HepG2 (cell line): ENCODE measurements at regions not wholly inside any gene's neighbourhood (a gene's known extent, or its start where the extent isn't known, plus 50 kb on each side); places are given as distances from the start of the nearest gene placed in this dataset.

Source experiments
- ATAC-seq: fragments of 200-7000 bp; cut with Tn5 transposase; 3 replicates; pipeline ENCODE4 v1.9.1; 2020; ENCODE audit warnings: mild to moderate bottlenecking, moderate library complexity
- BruUV-seq: library from RNA; stranded (reverse); fragments of 400-500 nt; replicated peaks from 2 replicates; lab custom pipeline; 2021; lab: Mats Ljungman, UMichigan
- CTCF ChIA-PET: fragments of 300-600 bp; formaldehyde crosslinking; extraction: SDS; loops from one replicate; lab custom pipeline; 2021; ENCODE audit warnings: low total read pairs, inconsistent platforms, low intra/inter-chr PET ratio; lab: Yijun Ruan, JAX
- POLR2A ChIA-PET: fragments of 350-600 bp; sonication (Branson Sonifier 250); formaldehyde crosslinking; loops from one replicate; lab custom pipeline; 2020; ENCODE audit warnings: antibody characterized with exemption, inconsistent platforms; lab: Yijun Ruan, JAX
- DNase-seq: peaks from one replicate; pipeline ENCODE4 v3.0.0-alpha.2; 2015; ENCODE audit warnings: low spot score
- FAIRE-seq: peaks from 3 replicates; lab custom pipeline; 2011; peaks lifted over from hg19 to GRCh38; lab: Jason Lieb, UNC
- H2AFZ ChIP-seq: one replicate; pipeline ENCODE4 v1.6.1; 2011; ENCODE audit warnings: low read length, inconsistent platforms
- H3K27ac ChIP-seq: fragments of 300-600 bp; 3 replicates; pipeline ENCODE4 v1.8.0; 2011; ENCODE audit warnings: mixed run types, mild to moderate bottlenecking, mixed read lengths, low read length, inconsistent platforms; ENCODE audit not compliant: insufficient read depth; ENCODE audit errors: extremely low read length
- H3K27me3 ChIP-seq, 2 experiments: fragments of 200-600 bp in 1 of 2; 2 replicates in 1 of 2; 3 replicates in 1 of 2; pipeline versions ENCODE4 v1.6.0 to v1.8.0; 2011; ENCODE audit warnings: low read length in 2 of 2, mild to moderate bottlenecking in 2 of 2, moderate library complexity in 2 of 2, inconsistent platforms in 1 of 2; ENCODE audit not compliant: insufficient read depth in 2 of 2, control insufficient read depth in 1 of 2
- H3K36me3 ChIP-seq, 2 experiments: fragments of 200-600 bp in 1 of 2; replicated peaks in 1 of 2; 2 replicates in 1 of 2; 3 replicates in 1 of 2; pipeline versions ENCODE4 v1.5.1 to v1.8.0; 2011; ENCODE audit warnings: low read length in 2 of 2, inconsistent platforms in 1 of 2; ENCODE audit not compliant: insufficient read depth in 2 of 2, control insufficient read depth in 1 of 2
- H3K4me1 ChIP-seq: 2 replicates; pipeline ENCODE4 v1.5.1; 2012; ENCODE audit warnings: low read length, inconsistent platforms; ENCODE audit not compliant: insufficient read depth
- H3K4me2 ChIP-seq: 2 replicates; pipeline ENCODE4 v1.6.0; 2011; ENCODE audit warnings: low read depth, low read length, inconsistent platforms
- H3K4me3 ChIP-seq, 3 experiments: fragments of 200-600 bp in 1 of 3; sonication (generic), shearing (Covaris generic) in 1 of 3; replicated peaks in 1 of 3; 2 replicates each; pipeline ENCODE4 v1.5.1; 2011 to 2016; ENCODE audit warnings: low read length in 3 of 3, inconsistent platforms in 2 of 3, low read depth in 2 of 3, mild to moderate bottlenecking in 2 of 3, control low read depth in 1 of 3, mixed read lengths in 1 of 3; ENCODE audit not compliant: insufficient read depth in 1 of 3
- H3K79me2 ChIP-seq: one replicate; pipeline ENCODE4 v1.6.1; 2011; ENCODE audit warnings: low read length, inconsistent platforms; ENCODE audit not compliant: insufficient read depth
- H3K9ac ChIP-seq: 2 replicates; pipeline ENCODE4 v1.6.0; 2011; ENCODE audit warnings: mild to moderate bottlenecking, low read depth, low read length, inconsistent platforms; ENCODE audit not compliant: insufficient read depth
- H3K9me3 ChIP-seq: 2 replicates; pipeline ENCODE4 v1.5.1; 2012; ENCODE audit warnings: mild to moderate bottlenecking, low read length
- H4K20me1 ChIP-seq: 2 replicates; pipeline ENCODE4 v1.6.0; 2011; ENCODE audit warnings: inconsistent platforms, mild to moderate bottlenecking, low read length, moderate library complexity; ENCODE audit not compliant: insufficient read depth
- ADNP ChIP-seq: sonication (generic); formaldehyde crosslinking; IDR thresholded peaks from 2 replicates; pipeline ENCODE4 v1.4.0; 2020; ENCODE audit warnings: missing genetic modification reagents
- FLYWCH1 ChIP-seq: sonication (generic); formaldehyde crosslinking; IDR thresholded peaks from 2 replicates; pipeline ENCODE4 v1.8.1; 2023; ENCODE audit warnings: mild to moderate bottlenecking, missing genetic modification reagents
- KAT7 ChIP-seq: IDR thresholded peaks from 2 replicates; pipeline ENCODE4 v1.6.1; 2018; ENCODE audit warnings: borderline replicate concordance, missing compliant biosample characterization
- MED8 ChIP-seq: sonication (generic); formaldehyde crosslinking; IDR thresholded peaks from 2 replicates; pipeline ENCODE4 v1.8.1; 2023; ENCODE audit warnings: mild to moderate bottlenecking, missing genetic modification reagents; ENCODE audit not compliant: insufficient replicate concordance
- PRMT3 ChIP-seq: sonication (generic); formaldehyde crosslinking; IDR thresholded peaks from 2 replicates; pipeline ENCODE4 v1.8.1; 2022; ENCODE audit warnings: low read depth, mild to moderate bottlenecking, moderate library complexity, missing genetic modification reagents, borderline replicate concordance
- RAD21 ChIP-seq: fragments of 450-650 bp; formaldehyde crosslinking; IDR thresholded peaks from 2 replicates; pipeline ENCODE4 v1.5.0; 2020; ENCODE audit warnings: mild to moderate bottlenecking
- SIN3A ChIP-seq: IDR thresholded peaks from 2 replicates; pipeline ENCODE4 v1.6.1; 2011; ENCODE audit warnings: low read depth, mild to moderate bottlenecking, control low read depth, low read length, borderline replicate concordance
- SP4 ChIP-seq: sonication (generic); formaldehyde crosslinking; IDR thresholded peaks from 2 replicates; pipeline ENCODE4 v1.8.1; 2023; ENCODE audit warnings: mild to moderate bottlenecking, missing genetic modification reagents
- TAF15 ChIP-seq: fragments of 200-400 bp; formaldehyde crosslinking; IDR thresholded peaks from one replicate; pipeline ENCODE4 v1.6.1; 2018; ENCODE audit warnings: mild to moderate bottlenecking, low read depth, low read length; ENCODE audit not compliant: poor library complexity, severe bottlenecking
- WGBS: methylation state at CpG from one replicate; pipeline ENCODE4 v1.1.6; 2017; ENCODE audit warnings: low lambda C conversion rate; 5-methylcytosine and 5-hydroxymethylcytosine counted together
- in situ Hi-C: cut with HindIII; loops from 2 replicates; pipeline ENCODE4 v1.10.0; 2017; ENCODE audit warnings: low pct_unique_long_range_greater_than_20kb; ENCODE audit not compliant: extremely low pct_ligation_motif_present
- intact Hi-C: fragments of 100-400 bp; cut with micrococcal nuclease; formaldehyde crosslinking; loops from one replicate; pipeline ENCODE4 v1.10.0; 2022; ENCODE audit not compliant: unreplicated experiment
- TF ChIP-seq, protein P1 (sequence below): sonication (generic); formaldehyde crosslinking; IDR thresholded peaks from 2 replicates; pipeline ENCODE4 v1.4.0; 2020; ENCODE audit warnings: missing genetic modification reagents
- TF ChIP-seq, protein P2 (sequence below): sonication (generic); formaldehyde crosslinking; IDR thresholded peaks from 2 replicates; pipeline ENCODE4 v1.5.0; 2020; ENCODE audit warnings: mild to moderate bottlenecking, missing genetic modification reagents, borderline replicate concordance
- TF ChIP-seq, protein P3 (sequence below): IDR thresholded peaks from 2 replicates; pipeline ENCODE4 v1.6.1; 2016; ENCODE audit warnings: missing compliant biosample characterization, missing genetic modification reagents, borderline replicate concordance

DNA sequence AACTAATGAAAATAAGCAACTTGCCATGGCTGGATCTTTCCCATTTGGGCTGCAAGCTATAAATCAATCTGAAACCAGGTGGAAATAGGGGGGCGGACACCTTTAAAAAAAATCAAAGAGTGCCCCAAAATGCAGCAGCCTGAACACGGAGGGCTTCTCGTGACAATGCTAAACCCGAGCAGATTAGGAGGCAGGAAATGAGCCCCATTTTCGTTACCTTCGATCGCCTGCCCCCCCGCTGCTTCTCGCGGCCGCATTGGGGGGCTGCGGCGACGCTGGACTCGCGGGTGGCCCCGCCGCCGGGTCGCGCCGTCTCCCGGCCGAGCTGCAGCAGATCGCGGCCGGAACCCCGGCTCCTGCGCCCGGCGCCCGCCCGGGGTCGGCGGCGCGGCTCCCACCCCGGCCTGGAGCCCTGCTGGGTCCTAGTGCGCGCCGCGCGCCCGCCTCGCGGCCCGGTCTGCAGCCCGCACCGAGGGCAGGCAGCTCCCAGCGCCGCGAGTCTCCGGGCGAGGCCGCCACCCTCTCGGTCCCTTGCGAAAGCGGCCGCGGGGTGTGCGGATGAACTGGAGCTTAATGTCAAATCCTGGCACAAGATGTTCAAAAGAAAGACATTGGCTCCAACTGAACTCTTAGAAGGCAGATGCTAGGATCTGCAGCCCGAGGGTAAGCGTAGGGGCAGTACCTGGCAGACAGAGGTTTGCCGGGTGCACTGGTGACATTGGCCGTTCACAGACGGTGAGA is 201.9 kb upstream of the FOXN3 start:
- no peaks in the 10 kb centered on the region for H4K20me1 ChIP-seq
- peak; percentile 93 for ATAC-seq
- peak overlapping the region; percentile 79 to 92 (median 80) for H3K4me3 ChIP-seq
- POLR2A ChIA-PET: interaction anchor here (1.0 to 2.0 kb wide), 3 partner anchors 22 to 125 kb away, joined by 4 to 6 read pairs (median 4); no protein-coding TSS in a partner anchor
- no TSS peak for BruUV-seq
- no peaks in the 10 kb centered on the region for H3K9me3 ChIP-seq
- FAIRE-seq: no peak
- H3K27me3 ChIP-seq: no peaks in the 10 kb centered on the region; a peak in 2 of 5 replicates
- in situ Hi-C loops (no loop called here), intact Hi-C loops (loop anchor here (5.0 to 10.0 kb wide), 3 partner anchors 156 to 296 kb away; partner anchors contain the start of gene FOXN3)
- WGBS: 2% methylated on average over 22 of the region's 66 CpGs
- peak; percentile 12 for DNase-seq
- CTCF ChIA-PET: no interaction called here
- H3K4me2 ChIP-seq: peak overlapping the region; percentile 89
- H3K79me2 ChIP-seq: peaks cover 41% of the 10 kb centered on the region
- H3K4me1 ChIP-seq: peaks cover 75% of the 10 kb centered on the region
- peak overlapping the region; percentile 65 for H3K27ac ChIP-seq
- H2AFZ ChIP-seq: peak overlapping the region; percentile 90
- H3K9ac ChIP-seq: peak overlapping the region; percentile 77
- H3K36me3 ChIP-seq: no peaks in the 10 kb centered on the region
- TF ChIP-seq, protein P1, sequence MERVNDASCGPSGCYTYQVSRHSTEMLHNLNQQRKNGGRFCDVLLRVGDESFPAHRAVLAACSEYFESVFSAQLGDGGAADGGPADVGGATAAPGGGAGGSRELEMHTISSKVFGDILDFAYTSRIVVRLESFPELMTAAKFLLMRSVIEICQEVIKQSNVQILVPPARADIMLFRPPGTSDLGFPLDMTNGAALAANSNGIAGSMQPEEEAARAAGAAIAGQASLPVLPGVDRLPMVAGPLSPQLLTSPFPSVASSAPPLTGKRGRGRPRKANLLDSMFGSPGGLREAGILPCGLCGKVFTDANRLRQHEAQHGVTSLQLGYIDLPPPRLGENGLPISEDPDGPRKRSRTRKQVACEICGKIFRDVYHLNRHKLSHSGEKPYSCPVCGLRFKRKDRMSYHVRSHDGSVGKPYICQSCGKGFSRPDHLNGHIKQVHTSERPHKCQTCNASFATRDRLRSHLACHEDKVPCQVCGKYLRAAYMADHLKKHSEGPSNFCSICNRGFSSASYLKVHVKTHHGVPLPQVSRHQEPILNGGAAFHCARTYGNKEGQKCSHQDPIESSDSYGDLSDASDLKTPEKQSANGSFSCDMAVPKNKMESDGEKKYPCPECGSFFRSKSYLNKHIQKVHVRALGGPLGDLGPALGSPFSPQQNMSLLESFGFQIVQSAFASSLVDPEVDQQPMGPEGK (CRISPR knock-in tag): peak; percentile 72
- TF ChIP-seq, protein P2, sequence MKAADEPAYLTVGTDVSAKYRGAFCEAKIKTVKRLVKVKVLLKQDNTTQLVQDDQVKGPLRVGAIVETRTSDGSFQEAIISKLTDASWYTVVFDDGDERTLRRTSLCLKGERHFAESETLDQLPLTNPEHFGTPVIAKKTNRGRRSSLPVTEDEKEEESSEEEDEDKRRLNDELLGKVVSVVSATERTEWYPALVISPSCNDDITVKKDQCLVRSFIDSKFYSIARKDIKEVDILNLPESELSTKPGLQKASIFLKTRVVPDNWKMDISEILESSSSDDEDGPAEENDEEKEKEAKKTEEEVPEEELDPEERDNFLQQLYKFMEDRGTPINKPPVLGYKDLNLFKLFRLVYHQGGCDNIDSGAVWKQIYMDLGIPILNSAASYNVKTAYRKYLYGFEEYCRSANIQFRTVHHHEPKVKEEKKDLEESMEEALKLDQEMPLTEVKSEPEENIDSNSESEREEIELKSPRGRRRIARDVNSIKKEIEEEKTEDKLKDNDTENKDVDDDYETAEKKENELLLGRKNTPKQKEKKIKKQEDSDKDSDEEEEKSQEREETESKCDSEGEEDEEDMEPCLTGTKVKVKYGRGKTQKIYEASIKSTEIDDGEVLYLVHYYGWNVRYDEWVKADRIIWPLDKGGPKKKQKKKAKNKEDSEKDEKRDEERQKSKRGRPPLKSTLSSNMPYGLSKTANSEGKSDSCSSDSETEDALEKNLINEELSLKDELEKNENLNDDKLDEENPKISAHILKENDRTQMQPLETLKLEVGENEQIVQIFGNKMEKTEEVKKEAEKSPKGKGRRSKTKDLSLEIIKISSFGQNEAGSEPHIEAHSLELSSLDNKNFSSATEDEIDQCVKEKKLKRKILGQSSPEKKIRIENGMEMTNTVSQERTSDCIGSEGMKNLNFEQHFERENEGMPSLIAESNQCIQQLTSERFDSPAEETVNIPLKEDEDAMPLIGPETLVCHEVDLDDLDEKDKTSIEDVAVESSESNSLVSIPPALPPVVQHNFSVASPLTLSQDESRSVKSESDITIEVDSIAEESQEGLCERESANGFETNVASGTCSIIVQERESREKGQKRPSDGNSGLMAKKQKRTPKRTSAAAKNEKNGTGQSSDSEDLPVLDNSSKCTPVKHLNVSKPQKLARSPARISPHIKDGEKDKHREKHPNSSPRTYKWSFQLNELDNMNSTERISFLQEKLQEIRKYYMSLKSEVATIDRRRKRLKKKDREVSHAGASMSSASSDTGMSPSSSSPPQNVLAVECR (CRISPR knock-in tag): peak; percentile 72; the same call in 1 of the 2 replicates
- TF ChIP-seq, protein P3, sequence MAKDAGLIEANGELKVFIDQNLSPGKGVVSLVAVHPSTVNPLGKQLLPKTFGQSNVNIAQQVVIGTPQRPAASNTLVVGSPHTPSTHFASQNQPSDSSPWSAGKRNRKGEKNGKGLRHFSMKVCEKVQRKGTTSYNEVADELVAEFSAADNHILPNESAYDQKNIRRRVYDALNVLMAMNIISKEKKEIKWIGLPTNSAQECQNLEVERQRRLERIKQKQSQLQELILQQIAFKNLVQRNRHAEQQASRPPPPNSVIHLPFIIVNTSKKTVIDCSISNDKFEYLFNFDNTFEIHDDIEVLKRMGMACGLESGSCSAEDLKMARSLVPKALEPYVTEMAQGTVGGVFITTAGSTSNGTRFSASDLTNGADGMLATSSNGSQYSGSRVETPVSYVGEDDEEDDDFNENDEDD (CRISPR knock-in tag): peak; percentile 50; the same call in 1 of the 2 replicates
- TF ChIP-seq RAD21 (CRISPR knock-in tag): peak; percentile 83; the same call in 1 of the 2 replicates
- peak; percentile 74 for TF ChIP-seq KAT7 (CRISPR knock-in tag)
- peak; percentile 14; the same call in 1 of the 2 replicates for TF ChIP-seq SIN3A
- TF ChIP-seq MED8 (CRISPR knock-in tag): no peak
- no peak for TF ChIP-seq TAF15
- peak; percentile 53; the same call in 1 of the 2 replicates for TF ChIP-seq SP4 (CRISPR knock-in tag)
- TF ChIP-seq ADNP (CRISPR knock-in tag): peak; percentile 45; the same call in 1 of the 2 replicates
- TF ChIP-seq PRMT3 (CRISPR knock-in tag): 0 out of 2 replicates have a peak, but pooled peaks have one; percentile 38
- TF ChIP-seq FLYWCH1 (CRISPR knock-in tag): peak; percentile 28; the same call in 1 of the 2 replicates
